Right lobe of liver (tissue), 6 donors: ENCODE measurements at regions not wholly inside any gene's neighbourhood (a gene's known extent, or its start where the extent isn't known, plus 50 kb on each side); places are given as distances from the start of the nearest gene placed in this dataset.

ENCODE experiments used
- ATAC-seq, 4 donors: fragments of 200-7000 bp; cut with Tn5 transposase; one replicate each; pipeline ENCODE4 v1.9.1; 2020; ENCODE audit warnings: mild to moderate bottlenecking in 4 of 4, moderate library complexity in 4 of 4
- DNase-seq, 3 donors: peaks; one replicate each; pipeline ENCODE4 v3.0.0-alpha.2; 2020
- H3K27ac ChIP-seq, 3 donors: fragments of 200-600 bp; one replicate each; pipeline ENCODE4 v1.8.0; 2022
- H3K27me3 ChIP-seq, 2 donors: fragments of 200-600 bp; one replicate each; pipeline ENCODE4 v1.8.0; 2022
- H3K36me3 ChIP-seq, 4 donors: fragments of 200-600 bp; sonication (generic) in 1 of 4; one replicate each; pipeline versions ENCODE4 v1.5.1 to v1.8.0; 2017 to 2022; ENCODE audit warnings: control low read depth in 1 of 4
- H3K4me1 ChIP-seq, 4 donors: fragments of 200-600 bp; sonication (generic) in 1 of 4; one replicate each; pipeline versions ENCODE4 v1.5.1 to v1.8.0; 2017 to 2022; ENCODE audit warnings: control low read depth in 1 of 4
- H3K4me3 ChIP-seq, 3 donors: fragments of 200-600 bp; one replicate each; pipeline ENCODE4 v1.8.0; 2022
- H3K9me3 ChIP-seq, 4 donors: fragments of 200-600 bp; sonication (generic) in 1 of 4; one replicate each; pipeline versions ENCODE4 v1.5.1 to v1.8.0; 2017 to 2022; ENCODE audit warnings: control low read depth in 1 of 4
- POLR2A ChIP-seq: fragments of 450-650 bp; IDR thresholded peaks from one replicate; pipeline ENCODE4 v1.6.1; 2017; ENCODE audit warnings: antibody characterized with exemption, mild to moderate bottlenecking
- WGBS: methylation state at CpG from one replicate; pipeline ENCODE4 v1.1.6; 2018; ENCODE audit warnings: low coverage, low lambda C conversion rate; ENCODE audit not compliant: insufficient coverage; ENCODE audit errors: missing lambda C conversion rate; 5-methylcytosine and 5-hydroxymethylcytosine counted together
- intact Hi-C, 2 donors: fragments of 100-400 bp; cut with DNase I; formaldehyde crosslinking; loops; one replicate each; pipeline versions ENCODE4 v1.11.2 to v1.14.1; 2022
- TF ChIP-seq, protein P1 (sequence below), 4 donors: fragments of 200-600 bp in 3 of 4; fragments of 450-650 bp in 1 of 4; IDR thresholded peaks; one replicate each; pipeline versions ENCODE4 v1.5.1 to v1.8.0; 2016 to 2022; ENCODE audit warnings: antibody characterized with exemption in 4 of 4, mild to moderate bottlenecking in 2 of 4
- donor health status: DM: no; HTN: yes; CAD: no.
- donor health status: DM: no; HTN: no; CAD: no.
- donor health status: DM: no; HTN: no; CAD: no.
- donor health status: DM: no; HTN: yes; CAD: no.
- donor health status: DM: no; HTN: yes; CAD: no.

DNA sequence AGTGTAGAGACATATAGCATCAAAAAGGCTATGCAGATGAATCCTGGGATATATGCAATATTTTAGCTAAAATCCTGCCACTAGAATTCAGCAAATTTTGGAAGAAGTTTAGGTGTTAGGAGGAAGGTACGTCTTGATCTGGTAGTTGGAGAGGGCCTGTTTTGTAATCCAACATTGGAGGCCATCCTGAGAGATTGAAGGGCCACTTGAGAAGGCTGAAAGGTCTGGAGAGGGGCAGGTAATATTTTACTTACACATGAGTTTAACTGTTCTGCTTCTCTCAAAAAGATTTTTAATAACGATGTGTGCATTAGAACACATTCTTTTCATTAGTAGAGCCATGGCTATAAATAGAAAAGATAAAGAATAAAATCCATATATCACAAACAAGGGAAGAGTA, 422.1 kb downstream of the RAB38 start:
- DNase-seq (no peak), ATAC-seq (no peak)
- TF ChIP-seq, protein P1, sequence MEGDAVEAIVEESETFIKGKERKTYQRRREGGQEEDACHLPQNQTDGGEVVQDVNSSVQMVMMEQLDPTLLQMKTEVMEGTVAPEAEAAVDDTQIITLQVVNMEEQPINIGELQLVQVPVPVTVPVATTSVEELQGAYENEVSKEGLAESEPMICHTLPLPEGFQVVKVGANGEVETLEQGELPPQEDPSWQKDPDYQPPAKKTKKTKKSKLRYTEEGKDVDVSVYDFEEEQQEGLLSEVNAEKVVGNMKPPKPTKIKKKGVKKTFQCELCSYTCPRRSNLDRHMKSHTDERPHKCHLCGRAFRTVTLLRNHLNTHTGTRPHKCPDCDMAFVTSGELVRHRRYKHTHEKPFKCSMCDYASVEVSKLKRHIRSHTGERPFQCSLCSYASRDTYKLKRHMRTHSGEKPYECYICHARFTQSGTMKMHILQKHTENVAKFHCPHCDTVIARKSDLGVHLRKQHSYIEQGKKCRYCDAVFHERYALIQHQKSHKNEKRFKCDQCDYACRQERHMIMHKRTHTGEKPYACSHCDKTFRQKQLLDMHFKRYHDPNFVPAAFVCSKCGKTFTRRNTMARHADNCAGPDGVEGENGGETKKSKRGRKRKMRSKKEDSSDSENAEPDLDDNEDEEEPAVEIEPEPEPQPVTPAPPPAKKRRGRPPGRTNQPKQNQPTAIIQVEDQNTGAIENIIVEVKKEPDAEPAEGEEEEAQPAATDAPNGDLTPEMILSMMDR (IDR thresholded peaks at IDR 0.05): no peak
- no peak for TF ChIP-seq POLR2A
- no peaks in the 10 kb centered on the region for H3K36me3 ChIP-seq
- no peaks in the 10 kb centered on the region for H3K4me1 ChIP-seq
- no peak overlapping the region for H3K27ac ChIP-seq
- intact Hi-C loops: no loop called here
- H3K9me3 ChIP-seq: no peaks in the 10 kb centered on the region
- no peak overlapping the region for H3K4me3 ChIP-seq
- 75% methylated on average over 2 of the region's 2 CpGs for WGBS
- H3K27me3 ChIP-seq: no peaks in the 10 kb centered on the region

- no peak for TF ChIP-seq POLR2A
- TF ChIP-seq, protein P1 (IDR thresholded peaks at IDR 0.05): no peak
- Histone ChIP-seq H3K27ac (no peak overlapping the region), H3K27me3 (no peaks in the 10 kb centered on the region), H3K4me3 (no peak overlapping the region), H3K4me1 (no peaks in the 10 kb centered on the region), H3K9me3 (no peaks in the 10 kb centered on the region), H3K36me3 (no peaks in the 10 kb centered on the region)
- no peak for DNase-seq
- WGBS: 29% methylated on average over 2 of the region's 2 CpGs
- intact Hi-C loops: no loop called here
- no peak for ATAC-seq
Measured at GRCh38 chr11:87743007-87743406, 432.2 kb downstream of the RAB38 start.

DNA sequence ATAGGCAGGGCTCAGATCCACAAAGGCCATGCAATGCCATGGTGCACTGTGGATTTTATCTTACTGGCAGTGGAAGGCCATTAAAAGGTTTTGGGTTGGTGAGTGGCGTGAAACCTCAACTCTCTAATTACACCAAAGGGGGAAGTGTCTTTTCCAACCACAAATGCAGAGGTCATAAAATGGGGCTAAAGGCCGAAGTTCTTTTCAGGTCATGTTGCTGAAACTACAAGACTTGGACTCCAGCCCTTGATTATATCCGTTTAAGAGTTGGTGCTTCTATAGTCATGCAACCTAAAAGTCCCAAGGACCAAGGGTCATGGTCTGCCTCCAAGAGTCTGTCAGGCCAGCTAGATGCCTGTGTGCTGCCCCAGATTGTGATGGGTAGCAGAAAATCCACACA, 434.3 kb downstream of the RAB38 start:
- 41% methylated on average over 3 of the region's 3 CpGs for WGBS
- Histone ChIP-seq H3K36me3 (no peaks in the 10 kb centered on the region), H3K27me3 (no peaks in the 10 kb centered on the region), H3K27ac (no peak overlapping the region), H3K9me3 (no peaks in the 10 kb centered on the region), H3K4me1 (no peaks in the 10 kb centered on the region), H3K4me3 (no peak overlapping the region)
- TF ChIP-seq, protein P1 (IDR thresholded peaks at IDR 0.05): no peak
- no peak for TF ChIP-seq POLR2A
- ATAC-seq: no peak
- DNase-seq: no peak
- intact Hi-C loops: no loop called here

DNA sequence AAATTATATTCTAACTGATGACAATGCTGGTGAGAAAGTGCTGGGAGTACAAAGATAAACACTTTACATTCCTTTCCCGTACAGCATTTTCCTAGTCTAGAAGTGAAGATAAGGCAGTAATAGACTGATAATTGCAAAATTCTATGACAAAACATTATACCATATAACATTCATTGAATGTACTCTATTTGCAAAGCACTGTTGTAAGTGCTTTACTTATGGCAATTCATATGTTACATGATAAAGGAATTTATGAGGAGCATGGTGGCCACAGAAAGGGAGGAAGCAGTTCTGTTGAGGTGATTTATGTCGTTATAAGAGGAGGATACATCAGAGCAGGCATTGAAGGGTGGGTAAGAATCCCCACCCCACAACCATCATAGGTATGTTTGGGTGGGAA, 434.8 kb downstream of the RAB38 start:
- no peak overlapping the region for H3K4me3 ChIP-seq
- ATAC-seq: no peak
- H3K4me1 ChIP-seq: no peaks in the 10 kb centered on the region
- no peak overlapping the region for H3K27ac ChIP-seq
- H3K36me3 ChIP-seq: no peaks in the 10 kb centered on the region
- H3K9me3 ChIP-seq: no peaks in the 10 kb centered on the region
- no peak for DNase-seq
- intact Hi-C loops: no loop called here
- no peaks in the 10 kb centered on the region for H3K27me3 ChIP-seq
- 58% methylated on average over 2 of the region's 2 CpGs for WGBS
- TF ChIP-seq, protein P1 (IDR thresholded peaks at IDR 0.05): no peak
- no peak for TF ChIP-seq POLR2A

DNA sequence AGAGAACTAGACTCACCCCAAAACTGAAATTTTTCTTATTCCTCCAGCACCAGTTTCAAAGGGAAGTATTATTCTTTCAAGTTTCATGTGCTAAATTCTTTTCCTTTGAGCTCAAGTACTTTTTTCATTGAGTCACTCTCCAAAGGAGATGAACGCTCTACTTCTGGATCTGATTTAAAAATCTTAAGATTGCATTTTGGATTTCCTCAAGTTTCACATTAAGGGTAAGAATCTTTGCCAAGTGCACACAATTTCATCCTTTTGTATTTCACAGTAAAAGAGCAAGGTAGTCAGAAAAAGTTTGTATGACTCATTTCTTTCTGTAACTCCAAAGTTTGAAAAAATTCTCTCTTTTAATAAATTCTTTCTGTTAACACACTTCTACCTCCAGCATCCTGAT, 435.5 kb downstream of the RAB38 start:
- no peak for TF ChIP-seq POLR2A
- TF ChIP-seq, protein P1 (IDR thresholded peaks at IDR 0.05): no peak

More for the DNA sequence above, 435.5 kb downstream of the RAB38 start:
- no peak for DNase-seq
- H3K27me3 ChIP-seq: no peaks in the 10 kb centered on the region
- H3K4me1 ChIP-seq: no peaks in the 10 kb centered on the region
- H3K9me3 ChIP-seq: no peaks in the 10 kb centered on the region
- no peaks in the 10 kb centered on the region for H3K36me3 ChIP-seq
- H3K27ac ChIP-seq: no peak overlapping the region
- intact Hi-C loops: no loop called here
- no peak for ATAC-seq
- WGBS: 52% methylated on average over 1 of the region's 1 CpG
- no peak overlapping the region for H3K4me3 ChIP-seq
